Keratinocyte (primary cell): ENCODE measurements at regions not wholly inside any gene's neighbourhood (a gene's known extent, or its start where the extent isn't known, plus 50 kb on each side); places are given as distances from the start of the nearest gene placed in this dataset.

ENCODE experiments used
- DNase-seq: peaks from one replicate; pipeline ENCODE4 v3.0.0-alpha.2; 2011; ENCODE audit warnings: low read depth, missing footprints, low spot score
- FAIRE-seq: peaks from 2 replicates; lab custom pipeline; 2011; peaks lifted over from hg19 to GRCh38; lab: Jason Lieb, UNC
- H2AFZ ChIP-seq: 2 replicates; pipeline ENCODE4 v1.6.0; 2012; ENCODE audit warnings: low read length, control low read depth, inconsistent platforms; ENCODE audit not compliant: control insufficient read depth
- H3K27ac ChIP-seq: 2 replicates; pipeline ENCODE4 v1.5.1; 2011; ENCODE audit warnings: low read length; ENCODE audit not compliant: control insufficient read depth, insufficient read depth
- H3K27me3 ChIP-seq: 3 replicates; pipeline ENCODE4 v1.6.0; 2011; ENCODE audit warnings: low read length; ENCODE audit not compliant: control insufficient read depth, insufficient read depth; ENCODE audit errors: extremely low read depth
- H3K36me3 ChIP-seq, 2 experiments: 2 replicates in 1 of 2; 3 replicates in 1 of 2; pipeline ENCODE4 v1.5.1; 2011; ENCODE audit warnings: low read length in 2 of 2, mild to moderate bottlenecking in 1 of 2; ENCODE audit not compliant: control insufficient read depth in 2 of 2, insufficient read depth in 2 of 2; ENCODE audit errors: extremely low read depth in 1 of 2
- H3K4me1 ChIP-seq: 3 replicates; pipeline ENCODE4 v1.5.1; 2011; ENCODE audit warnings: low read length; ENCODE audit not compliant: control insufficient read depth, insufficient read depth; ENCODE audit errors: extremely low read depth
- H3K4me2 ChIP-seq: 3 replicates; pipeline ENCODE4 v1.6.0; 2011; ENCODE audit warnings: low read depth, low read length; ENCODE audit not compliant: control insufficient read depth, insufficient read depth; ENCODE audit errors: extremely low read depth
- H3K4me3 ChIP-seq, 3 experiments: fragments of 200-600 bp in 1 of 3; sonication (generic) in 1 of 3; 2 replicates in 2 of 3; 3 replicates in 1 of 3; pipeline ENCODE4 v1.5.1; 2011 to 2016; ENCODE audit warnings: low read length in 3 of 3, mild to moderate bottlenecking in 3 of 3, control low read depth in 2 of 3, inconsistent platforms in 1 of 3, low read depth in 1 of 3, mixed read lengths in 1 of 3, mixed run types in 1 of 3, moderate library complexity in 1 of 3; ENCODE audit not compliant: control insufficient read depth in 2 of 3, insufficient read depth in 2 of 3; ENCODE audit errors: extremely low read depth in 1 of 3
- H3K79me2 ChIP-seq: 2 replicates; pipeline ENCODE4 v1.6.0; 2012; ENCODE audit warnings: low read length; ENCODE audit not compliant: control insufficient read depth, insufficient read depth
- H3K9ac ChIP-seq: 3 replicates; pipeline ENCODE4 v1.6.0; 2011; ENCODE audit warnings: low read length; ENCODE audit not compliant: control insufficient read depth, insufficient read depth; ENCODE audit errors: extremely low read depth
- H3K9me1 ChIP-seq: 3 replicates; pipeline ENCODE4 v1.6.0; 2011; ENCODE audit warnings: low read length; ENCODE audit not compliant: control insufficient read depth, insufficient read depth; ENCODE audit errors: extremely low read depth
- H3K9me3 ChIP-seq: 2 replicates; pipeline ENCODE4 v1.5.1; 2012; ENCODE audit warnings: low read depth, low read length; ENCODE audit not compliant: control insufficient read depth
- H4K20me1 ChIP-seq: 3 replicates; pipeline ENCODE4 v1.6.0; 2011; ENCODE audit warnings: low read length; ENCODE audit not compliant: control insufficient read depth, insufficient read depth; ENCODE audit errors: extremely low read depth
- CTCF ChIP-seq, 3 experiments: IDR thresholded peaks in 1 of 3; conservative IDR thresholded peaks in 1 of 3; optimal IDR thresholded peaks in 1 of 3; 2 replicates in 2 of 3; 3 replicates in 1 of 3; pipeline versions ENCODE3 to v1.5.1; 2011; ENCODE audit warnings: low read length in 3 of 3, mild to moderate bottlenecking in 3 of 3, moderate library complexity in 2 of 3, control low read depth in 1 of 3, inconsistent platforms in 1 of 3; ENCODE audit not compliant: insufficient read depth in 2 of 3; ENCODE audit errors: extremely low read depth in 1 of 3
- EZH2 ChIP-seq: IDR thresholded peaks from one replicate; pipeline ENCODE4 v1.6.1; 2012; ENCODE audit warnings: inconsistent platforms, mild to moderate bottlenecking, low read length, moderate library complexity
- dilution Hi-C: fragments of 300-500 bp; cut with MboI; formaldehyde crosslinking; loops from one replicate; pipeline ENCODE4 v1.7.0; 2020; ENCODE audit warnings: low sequenced_read_pairs; ENCODE audit not compliant: extremely low pct_ligation_motif_present

GRCh38 chr17:68656666-68657065 lies 55.5 kb upstream of the FAM20A start:
- FAIRE-seq (no peak), DNase-seq (no peak)
- peaks cover 8% of the 10 kb centered on the region for H3K4me1 ChIP-seq
- H3K79me2 ChIP-seq: no peaks in the 10 kb centered on the region
- H3K4me2 ChIP-seq: no peak overlapping the region
- H3K27ac ChIP-seq: no peak overlapping the region
- H2AFZ ChIP-seq: no peak overlapping the region
- no peak overlapping the region for H3K9ac ChIP-seq
- no peaks in the 10 kb centered on the region for H4K20me1 ChIP-seq
- dilution Hi-C loops: no loop called here
- no peak overlapping the region for H3K4me3 ChIP-seq
- no peaks in the 10 kb centered on the region for H3K27me3 ChIP-seq
- no peaks in the 10 kb centered on the region for H3K9me3 ChIP-seq
- TF ChIP-seq CTCF (optimal IDR thresholded peaks at IDR 0.05 in 1 of 3, IDR thresholded peaks at IDR 0.05 in 1 of 3, conservative IDR thresholded peaks at IDR 0.05 in 1 of 3; ENCODE audit: extremely low read depth in 1 of 3, insufficient read depth in 2 of 3, low read length in 3 of 3) (no peak), EZH2 (no peak)
- H3K36me3 ChIP-seq: no peaks in the 10 kb centered on the region
- H3K9me1 ChIP-seq: no peaks in the 10 kb centered on the region
